ENCODE measurements at regions not wholly inside any gene's neighbourhood (a gene's known extent, or its start where the extent isn't known, plus 50 kb on each side); places are given as distances from the start of the nearest gene placed in this dataset.

GRCh38 chr18:39784541-39784940 lies 2170.5 kb upstream of the PIK3C3 start:
- no peak overlapping the region for H3K4me3 ChIP-seq (ENCODE audit: insufficient read depth, low read length, poor library complexity, severe bottlenecking)
- no peak overlapping the region for H3K27ac ChIP-seq (ENCODE audit: low read depth, low read length)
- 0 out of 2 replicates have a peak, but pooled peaks cover 6% of the 10 kb centered on the region for H3K9me3 ChIP-seq (ENCODE audit: insufficient read depth, low read length)
- H3K79me2 ChIP-seq (ENCODE audit: insufficient read depth, low read length): no peaks in the 10 kb centered on the region
- H4K20me1 ChIP-seq (ENCODE audit: low read depth, low read length): no peaks in the 10 kb centered on the region
- H3K4me2 ChIP-seq (ENCODE audit: low read depth, low read length, poor library complexity, severe bottlenecking): no peak overlapping the region
- H3F3A ChIP-seq (ENCODE audit: insufficient read depth): no peaks in the 10 kb centered on the region
- H3K9ac ChIP-seq (ENCODE audit: low read length): no peak overlapping the region
- no peaks in the 10 kb centered on the region for H3K36me3 ChIP-seq (ENCODE audit: low read length)
- no peaks in the 10 kb centered on the region for H3K27me3 ChIP-seq (ENCODE audit: low read length)
- TF ChIP-seq EZH2phosphoT487 (conservative IDR thresholded peaks at IDR 0.05; ENCODE audit: low read length) (no peak), CTCF (IDR thresholded peaks at IDR 0.05; ENCODE audit: insufficient read depth, low read length, poor library complexity, severe bottlenecking) (no peak)
- no peak overlapping the region for H2AFZ ChIP-seq (ENCODE audit: low read depth, low read length, severe bottlenecking)
- H3K9me2 ChIP-seq (replicated peaks; ENCODE audit: insufficient read depth, low read length): no peaks in the 10 kb centered on the region

- H3F3A ChIP-seq (ENCODE audit: insufficient read depth): no peaks in the 10 kb centered on the region
- H3K36me3 ChIP-seq (ENCODE audit: low read length): no peaks in the 10 kb centered on the region
- H3K4me3 ChIP-seq (ENCODE audit: insufficient read depth, low read length, poor library complexity, severe bottlenecking): no peak overlapping the region
- no peaks in the 10 kb centered on the region for H3K27me3 ChIP-seq (ENCODE audit: low read length)
- H3K27ac ChIP-seq (ENCODE audit: low read depth, low read length): no peak overlapping the region
- no peaks in the 10 kb centered on the region for H4K20me1 ChIP-seq (ENCODE audit: low read depth, low read length)
- no peaks in the 10 kb centered on the region for H3K79me2 ChIP-seq (ENCODE audit: insufficient read depth, low read length)
- H3K9ac ChIP-seq (ENCODE audit: low read length): no peak overlapping the region
- TF ChIP-seq EZH2phosphoT487 (conservative IDR thresholded peaks at IDR 0.05; ENCODE audit: low read length): no peak
- no peak for TF ChIP-seq CTCF (IDR thresholded peaks at IDR 0.05; ENCODE audit: insufficient read depth, low read length, poor library complexity, severe bottlenecking)
- 0 out of 2 replicates have a peak, but pooled peaks cover 6% of the 10 kb centered on the region for H3K9me3 ChIP-seq (ENCODE audit: insufficient read depth, low read length)
- no peaks in the 10 kb centered on the region for H3K9me2 ChIP-seq (replicated peaks; ENCODE audit: insufficient read depth, low read length)
- H3K4me2 ChIP-seq (ENCODE audit: low read depth, low read length, poor library complexity, severe bottlenecking): no peak overlapping the region
- H2AFZ ChIP-seq (ENCODE audit: low read depth, low read length, severe bottlenecking): no peak overlapping the region
These were observed 2173.5 kb upstream of the PIK3C3 start for GRCh38 chr18:39781565-39781964.

GRCh38 chr18:39780774-39781173 lies 2174.3 kb upstream of the PIK3C3 start:
- Histone ChIP-seq H3K79me2 (ENCODE audit: insufficient read depth, low read length) (no peaks in the 10 kb centered on the region), H3K9ac (ENCODE audit: low read length) (no peak overlapping the region), H3K9me2 (replicated peaks; ENCODE audit: insufficient read depth, low read length) (no peaks in the 10 kb centered on the region), H3K27me3 (ENCODE audit: low read length) (no peaks in the 10 kb centered on the region), H3F3A (ENCODE audit: insufficient read depth) (no peaks in the 10 kb centered on the region), H3K36me3 (ENCODE audit: low read length) (no peaks in the 10 kb centered on the region), H3K9me3 (ENCODE audit: insufficient read depth, low read length) (0 out of 2 replicates have a peak, but pooled peaks cover 2% of the 10 kb centered on the region), H4K20me1 (ENCODE audit: low read depth, low read length) (no peaks in the 10 kb centered on the region), H3K4me2 (ENCODE audit: low read depth, low read length, poor library complexity, severe bottlenecking) (no peak overlapping the region), H2AFZ (ENCODE audit: low read depth, low read length, severe bottlenecking) (no peak overlapping the region), H3K27ac (ENCODE audit: low read depth, low read length) (no peak overlapping the region), H3K4me3 (ENCODE audit: insufficient read depth, low read length, poor library complexity, severe bottlenecking) (no peak overlapping the region)
- TF ChIP-seq CTCF (IDR thresholded peaks at IDR 0.05; ENCODE audit: insufficient read depth, low read length, poor library complexity, severe bottlenecking): no peak
- TF ChIP-seq EZH2phosphoT487 (conservative IDR thresholded peaks at IDR 0.05; ENCODE audit: low read length): no peak

Measured in SU-DHL-6 (cell line).